ENCODE measurements at regions not wholly inside any gene's neighbourhood (a gene's known extent, or its start where the extent isn't known, plus 50 kb on each side); places are given as distances from the start of the nearest gene placed in this dataset.

GRCh38 chr22:48531761-48532435 lies 1295.8 kb downstream of the BRD1 start:
- no peak for DNase-seq (ENCODE audit: low spot score)

- DNase-seq (ENCODE audit: low spot score), result no peak
Observed at GRCh38 chr22:48531108-48531507, 1296.6 kb downstream of the BRD1 start.

- DNase-seq (ENCODE audit: low spot score), result no peak
Observed at GRCh38 chr22:48530666-48531065, 1297.0 kb downstream of the BRD1 start.

GRCh38 chr22:48528221-48528915 lies 1299.3 kb downstream of the BRD1 start:
- DNase-seq (ENCODE audit: low spot score), result peak; percentile 72

GRCh38 chr22:48523761-48524160 lies 1303.9 kb downstream of the BRD1 start:
- no peak for DNase-seq (ENCODE audit: low spot score)

- DNase-seq (ENCODE audit: low spot score), result no peak
Observed at GRCh38 chr22:48523091-48523490, 1304.6 kb downstream of the BRD1 start.

- no peak for DNase-seq (ENCODE audit: low spot score)
Observed at GRCh38 chr22:48522271-48522670, 1305.4 kb downstream of the BRD1 start.

GRCh38 chr22:48520884-48521588 lies 1306.6 kb downstream of the BRD1 start:
- DNase-seq (ENCODE audit: low spot score), result peak; percentile 51

- DNase-seq (ENCODE audit: low spot score), result no peak
Observed at GRCh38 chr22:48520207-48520606, 1307.5 kb downstream of the BRD1 start.

- DNase-seq (ENCODE audit: low spot score), result peak; percentile 8
Observed at GRCh38 chr22:48517039-48518030, 1310.3 kb downstream of the BRD1 start.

- DNase-seq (ENCODE audit: low spot score), result no peak
Observed at GRCh38 chr22:48516571-48516970, 1311.1 kb downstream of the BRD1 start.

GRCh38 chr22:48515571-48516200 lies 1312.0 kb downstream of the BRD1 start:
- no peak for DNase-seq (ENCODE audit: low spot score)

- DNase-seq (ENCODE audit: low spot score), result no peak
Observed at GRCh38 chr22:48513929-48514328, 1313.7 kb downstream of the BRD1 start.

GRCh38 chr22:48513446-48513845 lies 1314.2 kb downstream of the BRD1 start:
- no peak for DNase-seq (ENCODE audit: low spot score)

- no peak for DNase-seq (ENCODE audit: low spot score)
Observed at GRCh38 chr22:48511781-48512327, 1315.8 kb downstream of the BRD1 start.

GRCh38 chr22:48511211-48511610 lies 1316.5 kb downstream of the BRD1 start:
- DNase-seq (ENCODE audit: low spot score), result no peak

GRCh38 chr22:48510599-48510998 lies 1317.1 kb downstream of the BRD1 start:
- no peak for DNase-seq (ENCODE audit: low spot score)

- DNase-seq (ENCODE audit: low spot score), result no peak
Observed at GRCh38 chr22:48507595-48508350, 1319.9 kb downstream of the BRD1 start.

GRCh38 chr22:48507171-48507570 lies 1320.5 kb downstream of the BRD1 start:
- DNase-seq (ENCODE audit: low spot score), result no peak

GRCh38 chr22:48506506-48507145 lies 1321.0 kb downstream of the BRD1 start:
- DNase-seq (ENCODE audit: low spot score), result no peak

Measured in SW480 (cell line).